PC-9 (cell line): ENCODE measurements at regions not wholly inside any gene's neighbourhood (a gene's known extent, or its start where the extent isn't known, plus 50 kb on each side); places are given as distances from the start of the nearest gene placed in this dataset.

Experiments used
- BruUV-seq: library from RNA; stranded (reverse); fragments of 400-500 nt; replicated peaks from 2 replicates; lab custom pipeline; 2021; lab: Mats Ljungman, UMichigan
- CTCF ChIA-PET: fragments of 300-600 bp; sonication (Branson Sonifier 250); formaldehyde crosslinking; loops from one replicate; lab custom pipeline; 2022; ENCODE audit warnings: antibody characterized with exemption; lab: Charles Lee
- POLR2A ChIA-PET: fragments of 300-600 bp; sonication (Branson Sonifier 250); formaldehyde crosslinking; loops from one replicate; lab custom pipeline; 2022; ENCODE audit warnings: antibody characterized with exemption; ENCODE audit not compliant: unreplicated experiment; lab: Charles Lee
- DNase-seq, 2 experiments: peaks; one replicate each; pipeline versions ENCODE4 v3.0.0 to v3.0.0-alpha.2; 2015 to 2022; ENCODE audit warnings: mixed read lengths in 1 of 2
- H2AFZ ChIP-seq: fragments of 200-600 bp; sonication (generic); 2 replicates; pipeline ENCODE4 v1.8.1; 2017; ENCODE audit warnings: antibody characterized with exemption
- H3F3A ChIP-seq: fragments of 200-600 bp; sonication (generic); 2 replicates; pipeline ENCODE4 v1.8.1; 2017; ENCODE audit warnings: antibody characterized with exemption, mild to moderate bottlenecking, low read depth; ENCODE audit not compliant: insufficient read depth
- H3K27ac ChIP-seq: fragments of 200-600 bp; sonication (generic); 2 replicates; pipeline ENCODE4 v1.6.1; 2016; ENCODE audit warnings: mixed run types
- H3K27me3 ChIP-seq: fragments of 200-600 bp; sonication (generic); 2 replicates; pipeline ENCODE4 v1.6.1; 2016; ENCODE audit warnings: low read depth, mixed run types; ENCODE audit not compliant: insufficient read depth
- H3K36me3 ChIP-seq: fragments of 200-600 bp; sonication (generic); 2 replicates; pipeline ENCODE4 v1.6.1; 2016; ENCODE audit warnings: low read depth, mixed run types
- H3K4me1 ChIP-seq: fragments of 200-600 bp; sonication (generic); replicated peaks from 2 replicates; pipeline ENCODE4 v1.6.1; 2016; ENCODE audit warnings: mixed run types; ENCODE audit not compliant: insufficient read depth
- H3K4me2 ChIP-seq: fragments of 200-600 bp; sonication (generic); 2 replicates; pipeline ENCODE4 v1.6.1; 2017; ENCODE audit warnings: mixed run types
- H3K4me3 ChIP-seq: fragments of 200-600 bp; sonication (generic); 2 replicates; pipeline ENCODE4 v1.6.1; 2016; ENCODE audit warnings: mixed run types
- H3K79me2 ChIP-seq: fragments of 200-600 bp; sonication (generic); 2 replicates; pipeline ENCODE4 v1.6.1; 2017; ENCODE audit warnings: low read depth, mixed run types
- H3K9me2 ChIP-seq: fragments of 200-600 bp; sonication (generic); 2 replicates; pipeline ENCODE4 v1.8.1; 2017; ENCODE audit warnings: mild to moderate bottlenecking; ENCODE audit not compliant: insufficient read depth
- H3K9me3 ChIP-seq: fragments of 200-600 bp; sonication (generic); 2 replicates; pipeline ENCODE4 v1.8.1; 2016; ENCODE audit warnings: low read depth; ENCODE audit not compliant: insufficient read depth
- H4K20me1 ChIP-seq: fragments of 200-600 bp; sonication (generic); 2 replicates; pipeline ENCODE4 v1.8.1; 2017; ENCODE audit not compliant: insufficient read depth
- CTCF ChIP-seq: fragments of 200-600 bp; sonication (generic); conservative IDR thresholded peaks from 2 replicates; pipeline ENCODE4 v1.6.1; 2017; ENCODE audit warnings: mixed run types, antibody characterized with exemption, mild to moderate bottlenecking, moderate library complexity
- EZH2 ChIP-seq: fragments of 200-600 bp; sonication (generic); IDR thresholded peaks from 2 replicates; pipeline ENCODE4 v1.8.0; 2017; ENCODE audit warnings: antibody characterized with exemption, low read depth
- intact Hi-C: fragments of 100-400 bp; cut with micrococcal nuclease; formaldehyde crosslinking; loops from one replicate; pipeline ENCODE4 v1.10.0; 2022; ENCODE audit not compliant: unreplicated experiment

- Histone ChIP-seq H3K27me3 (no peaks in the 10 kb centered on the region), H3K36me3 (no peaks in the 10 kb centered on the region), H3K27ac (no peak overlapping the region), H2AFZ (no peak overlapping the region), H3K4me2 (no peak overlapping the region), H3K9me3 (no peaks in the 10 kb centered on the region), H3K79me2 (no peaks in the 10 kb centered on the region), H3F3A (peaks cover 8% of the 10 kb centered on the region; the same call in 1 of the 2 replicates), H3K9me2 (no peaks in the 10 kb centered on the region), H3K4me3 (no peak overlapping the region), H4K20me1 (no peaks in the 10 kb centered on the region), H3K4me1 (no peaks in the 10 kb centered on the region)
- intact Hi-C loops: no loop called here
- ChIA-PET POLR2A (no interaction called here), CTCF (no interaction called here)
- TF ChIP-seq CTCF (no peak), EZH2 (no peak)
- no TSS peak for BruUV-seq
- no peak for DNase-seq
Observed at GRCh38 chr15:88993662-88994061, 80.5 kb upstream of the MFGE8 start.

- CTCF ChIA-PET: no interaction called here
Observed at GRCh38 chr15:88994286-88994685, 81.1 kb upstream of the MFGE8 start.

GRCh38 chr15:88995449-88995848 is 82.3 kb upstream of the MFGE8 start:
- Histone ChIP-seq H3K27ac (no peak overlapping the region), H3F3A (no peaks in the 10 kb centered on the region; the same call in 1 of the 2 replicates), H3K4me3 (no peak overlapping the region), H3K36me3 (no peaks in the 10 kb centered on the region), H3K4me2 (no peak overlapping the region), H3K4me1 (no peaks in the 10 kb centered on the region), H2AFZ (no peak overlapping the region), H3K9me3 (no peaks in the 10 kb centered on the region), H3K27me3 (no peaks in the 10 kb centered on the region), H3K79me2 (no peaks in the 10 kb centered on the region), H4K20me1 (no peaks in the 10 kb centered on the region), H3K9me2 (no peaks in the 10 kb centered on the region)
- ChIA-PET POLR2A (no interaction called here), CTCF (no interaction called here)
- no TSS peak for BruUV-seq
- DNase-seq: no peak
- no peak for TF ChIP-seq CTCF
- no peak for TF ChIP-seq EZH2
- intact Hi-C loops: no loop called here

More at GRCh38 chr15:88994286-88994685, 81.1 kb upstream of the MFGE8 start:
- Histone ChIP-seq H2AFZ (no peak overlapping the region), H3K4me1 (no peaks in the 10 kb centered on the region), H3K79me2 (no peaks in the 10 kb centered on the region), H3K4me2 (no peak overlapping the region), H3K27ac (no peak overlapping the region), H3K27me3 (no peaks in the 10 kb centered on the region), H3K9me3 (no peaks in the 10 kb centered on the region), H4K20me1 (no peaks in the 10 kb centered on the region), H3K4me3 (no peak overlapping the region), H3K36me3 (no peaks in the 10 kb centered on the region), H3K9me2 (no peaks in the 10 kb centered on the region), H3F3A (peaks cover 8% of the 10 kb centered on the region; the same call in 1 of the 2 replicates)
- no TSS peak for BruUV-seq
- TF ChIP-seq CTCF (no peak), EZH2 (no peak)
- intact Hi-C loops: no loop called here
- no peak for DNase-seq
- POLR2A ChIA-PET: no interaction called here
